HG03135 (cell line): ENCODE measurements at regions not wholly inside any gene's neighbourhood (a gene's known extent, or its start where the extent isn't known, plus 50 kb on each side); places are given as distances from the start of the nearest gene placed in this dataset.
"Not testable (repeated sequence)": the region's sequence is repeated elsewhere in the genome, so short reads cannot be mapped to it uniquely, and the experiment has no call there.

ENCODE experiments used
- ATAC-seq: cut with Tn5 transposase; IDR thresholded peaks from one replicate; pipeline ENCODE4 v1.9.1; 2021; ENCODE audit warnings: mild to moderate bottlenecking, moderate library complexity; ENCODE audit not compliant: unreplicated experiment

DNA sequence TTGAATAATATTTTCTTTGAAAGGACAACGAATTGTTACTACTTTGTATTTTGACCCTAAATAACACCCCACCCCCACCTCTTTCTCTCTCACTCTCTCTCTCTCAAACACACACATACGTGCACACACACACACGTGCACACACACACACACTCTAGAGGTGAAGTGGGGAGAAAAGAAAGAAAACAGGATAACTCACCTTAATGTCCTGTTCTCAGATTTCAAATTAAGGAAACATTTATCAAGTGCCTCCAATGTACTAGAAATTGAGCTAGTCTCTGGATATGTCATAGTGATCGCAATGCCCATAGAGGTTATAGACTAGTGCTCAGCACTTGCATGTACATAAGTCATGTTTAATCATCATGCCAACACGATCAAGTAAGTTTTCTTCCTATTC is 1483.6 kb upstream of the SEL1L start:
- no peak for ATAC-seq

GRCh38 chr14:83019744-83020414 is 1486.2 kb upstream of the SEL1L start:
- ATAC-seq: no peak

DNA sequence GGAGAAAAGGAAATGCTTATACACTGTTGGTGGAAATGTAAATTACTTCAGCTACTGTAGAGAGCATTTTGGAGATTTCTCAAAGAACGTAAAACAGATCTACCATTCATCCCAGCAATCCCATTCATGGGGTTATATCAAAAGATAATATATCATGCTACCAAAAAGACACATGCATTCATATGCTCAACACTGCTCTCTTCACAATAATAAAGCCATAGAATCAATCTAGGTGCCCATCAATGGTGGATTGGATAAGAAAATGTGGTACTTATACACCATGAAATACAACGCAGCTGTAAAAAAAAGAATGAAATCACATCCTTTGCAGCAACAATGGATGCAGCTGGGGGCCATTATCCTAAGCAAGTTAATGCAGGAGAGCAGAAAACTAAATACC is 1487.7 kb upstream of the SEL1L start:
- no peak for ATAC-seq

GRCh38 chr14:83023369-83023768 is 1489.7 kb upstream of the SEL1L start:
- ATAC-seq: no peak

- no peak for ATAC-seq
Observed at GRCh38 chr14:83041224-83041623, 1507.6 kb upstream of the SEL1L start.

DNA sequence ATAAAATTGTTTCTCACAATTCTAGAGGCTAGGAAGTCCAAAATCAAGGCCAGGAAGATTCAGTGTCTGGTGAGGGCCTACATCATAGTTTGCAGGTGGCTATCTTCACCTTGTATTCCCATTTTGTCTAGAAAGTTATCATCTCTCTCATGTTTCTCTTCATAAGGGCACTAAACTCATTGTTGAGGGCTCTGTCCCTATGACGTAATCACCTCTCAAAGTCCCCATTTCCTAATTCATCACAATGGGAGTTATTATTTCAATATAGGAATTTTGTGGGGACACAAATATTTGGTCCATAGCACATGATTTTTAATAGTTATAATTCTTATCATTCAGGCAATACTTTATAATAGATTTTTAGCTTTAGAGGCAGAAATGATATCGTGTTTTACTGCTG is 1509.2 kb upstream of the SEL1L start:
- no peak for ATAC-seq

DNA sequence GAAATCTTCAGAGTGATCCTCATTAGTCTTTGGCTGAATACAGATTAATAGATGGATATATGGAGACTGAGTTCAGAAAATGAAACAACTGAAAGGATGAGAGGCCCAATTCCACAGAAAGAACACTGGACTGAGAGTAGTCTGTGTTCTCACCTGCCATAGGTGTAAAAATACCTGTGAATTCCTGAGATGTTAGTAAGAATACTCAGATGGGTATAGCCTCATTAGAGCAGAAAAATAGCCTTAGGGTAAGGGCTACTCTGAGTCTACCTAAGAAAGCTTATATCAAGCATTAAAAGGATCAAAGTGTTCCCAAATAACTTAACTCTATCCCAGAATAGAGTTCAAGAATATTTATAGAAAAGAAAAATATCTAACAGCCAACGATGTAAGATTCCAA is 1510.3 kb upstream of the SEL1L start:
- no peak for ATAC-seq

GRCh38 chr14:83047059-83047830 is 1513.6 kb upstream of the SEL1L start:
- no peak for ATAC-seq

GRCh38 chr14:83053022-83053710 is 1519.5 kb upstream of the SEL1L start:
- no peak for ATAC-seq

GRCh38 chr14:83058068-83058467 is 1524.4 kb upstream of the SEL1L start:
- ATAC-seq: no peak

GRCh38 chr14:83071888-83072501 is 1538.3 kb upstream of the SEL1L start:
- no peak for ATAC-seq

DNA sequence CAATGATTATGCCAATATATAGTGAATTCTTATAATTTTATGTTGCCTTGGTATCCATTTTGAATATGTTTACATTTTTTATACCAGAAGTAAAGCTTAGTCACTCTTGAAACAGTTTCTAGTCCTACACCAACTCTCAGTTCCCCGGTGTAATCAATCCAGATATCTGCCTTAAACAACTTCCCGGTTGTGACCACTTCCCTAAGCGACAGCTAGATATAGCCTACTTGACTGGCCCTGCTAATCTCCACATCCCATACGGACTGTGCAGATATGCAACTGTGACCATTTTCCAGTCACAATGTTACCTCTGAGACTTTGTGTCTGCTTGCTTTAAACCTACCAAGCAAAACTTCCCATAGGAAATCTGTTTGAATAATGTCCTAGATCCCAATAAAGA is 1551.5 kb upstream of the SEL1L start:
- no peak for ATAC-seq

GRCh38 chr14:83085725-83086124 is 1552.1 kb upstream of the SEL1L start:
- ATAC-seq: no peak

- ATAC-seq: not testable (repeated sequence)
Observed at GRCh38 chr14:83091991-83092956, 1558.6 kb upstream of the SEL1L start.

- no peak for ATAC-seq
Observed at GRCh38 chr14:83096092-83096491, 1562.4 kb upstream of the SEL1L start.

DNA sequence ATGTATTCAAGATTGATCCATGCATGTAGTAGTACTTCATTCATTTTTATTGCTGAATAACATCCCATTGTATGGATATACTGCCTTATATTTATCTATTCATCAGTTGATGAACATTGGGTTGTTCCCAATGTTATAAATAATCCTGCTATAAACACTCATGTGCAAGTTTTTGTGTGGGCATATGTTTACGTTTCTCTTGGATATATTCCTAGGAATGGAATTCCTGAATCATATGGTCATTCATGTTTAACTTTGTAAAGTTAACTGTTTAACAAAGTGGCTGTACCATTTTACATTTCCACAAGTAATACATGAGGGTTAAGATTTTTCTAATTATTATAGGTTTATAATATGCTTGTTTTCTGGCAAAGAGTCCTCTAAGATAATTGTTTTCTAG is 1568.2 kb upstream of the SEL1L start:
- no peak for ATAC-seq

- no peak for ATAC-seq
Observed at GRCh38 chr14:83118029-83118428, 1584.4 kb upstream of the SEL1L start.

DNA sequence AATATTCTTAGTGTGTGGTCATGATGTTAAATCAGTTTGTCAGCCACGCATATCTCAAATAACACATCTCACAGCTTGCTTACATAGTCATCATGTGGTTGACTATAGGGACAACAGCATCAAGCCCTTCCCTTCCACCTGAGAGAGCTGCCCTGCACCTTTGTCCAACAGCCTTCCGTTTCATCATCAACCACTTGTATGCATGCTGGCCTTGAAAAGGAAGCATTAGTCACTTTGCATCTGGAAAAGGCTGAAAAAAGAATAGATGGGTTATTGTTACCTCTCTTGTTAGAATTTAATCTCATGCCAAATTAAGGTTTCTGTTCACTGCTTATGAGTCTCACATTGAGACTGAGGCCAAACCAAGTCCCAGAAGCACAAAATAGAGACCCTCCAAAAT is 1586.5 kb upstream of the SEL1L start:
- no peak for ATAC-seq

- ATAC-seq: no peak
Observed at GRCh38 chr14:83126076-83126475, 1592.4 kb upstream of the SEL1L start.

DNA sequence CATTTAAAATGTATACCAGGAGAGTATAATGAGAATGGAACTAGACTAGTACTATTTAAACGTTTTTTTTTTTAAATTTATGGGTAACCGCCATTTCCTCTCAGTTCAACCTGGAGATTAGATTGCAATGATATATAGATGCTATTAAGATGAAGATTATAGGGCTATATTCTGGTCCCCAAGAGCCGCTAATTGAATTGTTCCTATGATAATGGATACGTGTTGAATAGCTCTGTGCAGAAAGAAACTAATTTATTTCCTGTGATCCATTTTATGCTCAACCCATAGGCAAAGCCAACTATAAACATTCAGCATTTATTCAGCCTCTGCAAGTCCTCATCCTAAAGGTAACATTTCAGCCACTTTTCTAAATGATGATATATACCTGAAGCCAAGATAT is 1595.1 kb upstream of the SEL1L start:
- no peak for ATAC-seq
